ENCODE measurements at regions not wholly inside any gene's neighbourhood (a gene's known extent, or its start where the extent isn't known, plus 50 kb on each side); places are given as distances from the start of the nearest gene placed in this dataset.

- no peaks in the 10 kb centered on the region for H3K9me1 ChIP-seq (replicated peaks; ENCODE audit: control insufficient read depth, extremely low read depth, insufficient read depth, low read length)
- H3K9ac ChIP-seq (replicated peaks; ENCODE audit: extremely low read depth, insufficient read depth, low read length): no peak overlapping the region
- no peaks in the 10 kb centered on the region for H3K27me3 ChIP-seq (ENCODE audit: control insufficient read depth in 2 of 2, insufficient read depth in 2 of 2, low read length in 2 of 2)
- H3K36me3 ChIP-seq (ENCODE audit: control insufficient read depth in 2 of 2, extremely low read depth in 1 of 2, insufficient read depth in 2 of 2, low read length in 2 of 2): no peaks in the 10 kb centered on the region
- TF ChIP-seq POLR2A (IDR thresholded peaks at IDR 0.05; ENCODE audit: low read depth, low read length) (no peak), POLR2AphosphoS5 (IDR thresholded peaks at IDR 0.05; ENCODE audit: insufficient read depth, low read depth, low read length) (no peak), MYC (IDR thresholded peaks at IDR 0.05; ENCODE audit: low read depth, low read length) (no peak), MAX (IDR thresholded peaks at IDR 0.05; ENCODE audit: insufficient read depth, insufficient read length) (no peak), EZH2 (IDR thresholded peaks at IDR 0.05; ENCODE audit: borderline replicate concordance, low read depth, low read length, severe bottlenecking) (no peak), FOS (IDR thresholded peaks at IDR 0.05; ENCODE audit: borderline replicate concordance, insufficient read depth, low read length) (no peak), JUN (IDR thresholded peaks at IDR 0.05; ENCODE audit: borderline replicate concordance, insufficient read depth, insufficient read length, low read depth) (no peak), CTCF (IDR thresholded peaks at IDR 0.05; ENCODE audit: extremely low read depth in 1 of 2, insufficient read depth in 1 of 2, low read depth in 1 of 2, low read length in 2 of 2) (no peak), GATA2 (IDR thresholded peaks at IDR 0.05; ENCODE audit: insufficient read depth, insufficient read length, low read depth, low read length) (no peak)
- no peaks in the 10 kb centered on the region for H3K79me2 ChIP-seq (ENCODE audit: control insufficient read depth, insufficient read depth, low read length)
- no peak overlapping the region for H3K4me2 ChIP-seq (ENCODE audit: insufficient read depth, low read length)
- dilution Hi-C loops (cut with MboI; ENCODE audit: extremely low pct_ligation_motif_present, low sequenced_read_pairs) (no loop called here), intact Hi-C loops (cut with micrococcal nuclease) (no loop called here)
- H3K4me3 ChIP-seq (replicated peaks in 1 of 3; ENCODE audit: insufficient read depth in 1 of 3, low read depth in 1 of 3, low read length in 3 of 3): no peak overlapping the region
- no peak overlapping the region for H2AFZ ChIP-seq (ENCODE audit: low read depth, low read length)
- no peaks in the 10 kb centered on the region for H3K4me1 ChIP-seq (ENCODE audit: control insufficient read depth, extremely low read depth, insufficient read depth, low read length)
- H3K9me3 ChIP-seq (replicated peaks; ENCODE audit: control insufficient read depth, insufficient read depth, low read length): peaks cover 8% of the 10 kb centered on the region
- CTCF ChIA-PET: no interaction called here
- POLR2A ChIA-PET: no interaction called here
- no peak for FAIRE-seq
- BruUV-seq (replicated peaks): no TSS peak
- DNase-seq (ENCODE audit: low read depth, low spot score): no peak
- H4K20me1 ChIP-seq (replicated peaks; ENCODE audit: control insufficient read depth, extremely low read depth, insufficient read depth, low read length): no peaks in the 10 kb centered on the region
- no peak overlapping the region for H3K27ac ChIP-seq (ENCODE audit: insufficient read depth, low read depth, low read length)
Observed at GRCh38 chr16:6008670-6009069, 911.1 kb upstream of the EEF2KMT start.
